Spleen (tissue), 7 donors: ENCODE measurements at regions not wholly inside any gene's neighbourhood (a gene's known extent, or its start where the extent isn't known, plus 50 kb on each side); places are given as distances from the start of the nearest gene placed in this dataset.

Experiments used
- CTCF ChIP-seq, 11 experiments: fragments of 200-600 bp in 7 of 11; fragments of 450-650 bp in 4 of 11; sonication (generic) in 4 of 11; IDR thresholded peaks in 8 of 11; conservative IDR thresholded peaks in 3 of 11; 1 replicate in 7 of 11; 2 replicates in 4 of 11; pipeline versions ENCODE4 v1.4.0 to v1.8.0; 2016 to 2021; ENCODE audit warnings: antibody characterized with exemption in 11 of 11, inconsistent platforms in 4 of 11, mild to moderate bottlenecking in 1 of 11
- POLR2A ChIP-seq, 3 donors: fragments of 450-650 bp; IDR thresholded peaks; one replicate each; pipeline ENCODE4 v1.5.1; 2017; ENCODE audit warnings: antibody characterized with exemption in 3 of 3, mild to moderate bottlenecking in 1 of 3
- POLR2AphosphoS5 ChIP-seq, 3 donors: sonication (generic); formaldehyde crosslinking; IDR thresholded peaks; one replicate each; pipeline ENCODE4 v1.5.1; 2017; ENCODE audit warnings: antibody characterized with exemption in 3 of 3
- donor health status: DM: no; HTN: no; CAD: no; lungs with moderate emphysema.
- donor health status: DM: no; HTN: no; CAD: no.
- donor health status: DM: no; HTN: no; CAD: no.

DNA sequence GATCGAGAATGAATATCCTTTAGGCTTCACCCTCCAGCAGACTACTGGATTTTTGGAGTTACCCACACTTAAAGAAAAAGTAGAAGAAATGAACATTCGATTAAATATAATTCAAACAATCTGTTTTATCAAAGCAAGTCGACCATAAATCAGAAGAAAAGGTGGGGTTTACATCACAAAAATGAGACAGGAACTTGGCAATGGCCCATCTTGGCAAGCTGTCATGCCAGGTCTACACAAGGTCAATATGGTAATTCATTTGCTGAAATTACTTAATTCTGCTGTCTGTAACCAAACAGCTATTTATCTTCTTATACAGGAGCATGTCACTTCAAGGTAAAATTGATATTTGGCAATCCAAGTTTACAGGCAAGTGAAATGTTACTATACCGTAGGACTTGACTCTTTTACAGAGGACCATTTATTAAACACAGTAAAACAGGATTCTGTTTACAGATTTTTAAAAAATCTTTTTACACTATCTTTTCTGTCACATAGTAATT is 640.6 kb upstream of the NRP1 start:
- TF ChIP-seq CTCF (IDR thresholded peaks at IDR 0.05 in 8 of 11, conservative IDR thresholded peaks at IDR 0.05 in 3 of 11) (no peak), POLR2AphosphoS5 (IDR thresholded peaks at IDR 0.05) (no peak), POLR2A (IDR thresholded peaks at IDR 0.05) (no peak)
